22Rv1 (cell line): ENCODE measurements at regions not wholly inside any gene's neighbourhood (a gene's known extent, or its start where the extent isn't known, plus 50 kb on each side); places are given as distances from the start of the nearest gene placed in this dataset.

Experiments used
- ZFX ChIP-seq: fragments of 450-650 bp; IDR thresholded peaks from 2 replicates; pipeline ENCODE4 v1.6.1; 2017; ENCODE audit warnings: antibody characterized with exemption, borderline replicate concordance
- TF ChIP-seq, protein P1 (sequence below): fragments of 450-650 bp; IDR thresholded peaks from 2 replicates; pipeline ENCODE4 v1.5.1; 2017; ENCODE audit warnings: mild to moderate bottlenecking

GRCh38 chr6:164210783-164211182 lies 796.3 kb downstream of the QKI start:
- no peak for TF ChIP-seq ZFX
- TF ChIP-seq, protein P1, sequence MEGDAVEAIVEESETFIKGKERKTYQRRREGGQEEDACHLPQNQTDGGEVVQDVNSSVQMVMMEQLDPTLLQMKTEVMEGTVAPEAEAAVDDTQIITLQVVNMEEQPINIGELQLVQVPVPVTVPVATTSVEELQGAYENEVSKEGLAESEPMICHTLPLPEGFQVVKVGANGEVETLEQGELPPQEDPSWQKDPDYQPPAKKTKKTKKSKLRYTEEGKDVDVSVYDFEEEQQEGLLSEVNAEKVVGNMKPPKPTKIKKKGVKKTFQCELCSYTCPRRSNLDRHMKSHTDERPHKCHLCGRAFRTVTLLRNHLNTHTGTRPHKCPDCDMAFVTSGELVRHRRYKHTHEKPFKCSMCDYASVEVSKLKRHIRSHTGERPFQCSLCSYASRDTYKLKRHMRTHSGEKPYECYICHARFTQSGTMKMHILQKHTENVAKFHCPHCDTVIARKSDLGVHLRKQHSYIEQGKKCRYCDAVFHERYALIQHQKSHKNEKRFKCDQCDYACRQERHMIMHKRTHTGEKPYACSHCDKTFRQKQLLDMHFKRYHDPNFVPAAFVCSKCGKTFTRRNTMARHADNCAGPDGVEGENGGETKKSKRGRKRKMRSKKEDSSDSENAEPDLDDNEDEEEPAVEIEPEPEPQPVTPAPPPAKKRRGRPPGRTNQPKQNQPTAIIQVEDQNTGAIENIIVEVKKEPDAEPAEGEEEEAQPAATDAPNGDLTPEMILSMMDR: no peak
